Heart left ventricle (tissue), 13 donors: ENCODE measurements at regions not wholly inside any gene's neighbourhood (a gene's known extent, or its start where the extent isn't known, plus 50 kb on each side); places are given as distances from the start of the nearest gene placed in this dataset.

Experiments used
- CTCF ChIP-seq, 12 donors: fragments of 200-600 bp; sonication (generic) in 4 of 12; IDR thresholded peaks; one replicate each; pipeline versions ENCODE4 v1.5.0 to v1.8.0; 2018 to 2022; ENCODE audit warnings: antibody characterized with exemption in 12 of 12, mild to moderate bottlenecking in 5 of 12
- POLR2A ChIP-seq, 2 donors: fragments of 450-650 bp; IDR thresholded peaks; one replicate each; pipeline ENCODE4 v1.6.1; 2017; ENCODE audit warnings: antibody characterized with exemption in 2 of 2, mild to moderate bottlenecking in 2 of 2, moderate library complexity in 2 of 2
- donor health status: ischemic (EF 13 %, LVEDD 7.1; RV severe dilation, severe dysfunction).
- donor health status: DM: no; HTN: yes; CAD: no.
- donor health status: DM: no; HTN: no; CAD: no.
- donor health status: ischemic (EF 25% LVEDD 6.9; RV normal size, moderate dysfunction).
- donor health status: ischemic (EF 25% LVEDD 5.7; RV mildly dilated, moderate dysfunction).
- donor health status: ischemic (EF 35%, LVEDD 5.7; RV mildly dilated, moderate dysfunction).
- donor health status: nonischemic (EF 11% LVEDD 7.7; RV severe dilation, severe dysfunction).
- donor health status: DM: yes; HTN: yes; CAD: no.
- donor health status: PGD.
- donor health status: ischemic (EF 29% LVEDD 5.4; RV normal size, mild dysfunction).
- donor health status: nonischemic (EF 23%, LVEDD 6.1; RV moderate dilation, normal function).

DNA sequence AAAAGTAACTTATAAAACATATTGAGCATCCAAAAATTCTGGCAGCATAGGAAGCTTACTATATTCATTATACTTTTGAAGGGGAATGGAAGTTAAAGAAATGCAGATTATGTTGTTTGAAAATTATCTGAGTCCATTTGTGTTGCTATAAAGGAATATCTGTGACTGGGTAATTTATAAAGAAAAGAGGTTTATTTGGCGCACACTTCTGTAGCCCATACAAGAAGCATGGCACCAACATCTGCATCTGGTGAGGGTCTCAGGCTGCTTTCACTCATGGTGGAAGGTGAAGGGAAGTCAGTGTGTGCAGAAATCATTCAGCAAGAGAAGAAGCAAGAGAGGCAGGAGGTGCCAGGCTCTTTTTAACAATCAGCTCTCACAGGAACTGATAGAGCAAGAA lies 55.5 kb upstream of the BACH1 start:
- TF ChIP-seq POLR2A (IDR thresholded peaks at IDR 0.05) (no peak), CTCF (IDR thresholded peaks at IDR 0.05) (no peak)
